Caco-2 (cell line): ENCODE measurements at regions not wholly inside any gene's neighbourhood (a gene's known extent, or its start where the extent isn't known, plus 50 kb on each side); places are given as distances from the start of the nearest gene placed in this dataset.

ENCODE experiments used
- BruUV-seq: library from RNA; stranded (reverse); fragments of 400-500 nt; replicated peaks from 2 replicates; lab custom pipeline; 2021; lab: Mats Ljungman, UMichigan
- CTCF ChIA-PET: fragments of 300-600 bp; sonication (Branson Sonifier 250); formaldehyde crosslinking; loops from one replicate; lab custom pipeline; 2022; ENCODE audit warnings: antibody characterized with exemption; lab: Charles Lee
- POLR2A ChIA-PET: fragments of 300-600 bp; sonication (Branson Sonifier 250); formaldehyde crosslinking; loops from one replicate; lab custom pipeline; 2022; ENCODE audit warnings: antibody characterized with exemption; lab: Charles Lee
- DNase-seq, 2 experiments: peaks; one replicate each; pipeline versions ENCODE4 v3.0.0 to v3.0.0-alpha.2; 2020 to 2022
- H3K27me3 ChIP-seq: replicated peaks from 2 replicates; pipeline ENCODE4 v1.6.0; 2011; ENCODE audit warnings: low read length; ENCODE audit not compliant: control insufficient read depth, insufficient read depth
- H3K36me3 ChIP-seq: 2 replicates; pipeline ENCODE4 v1.5.1; 2011; ENCODE audit warnings: low read length; ENCODE audit not compliant: control insufficient read depth, insufficient read depth
- H3K4me1 ChIP-seq: fragments of 250-450 bp; sonication (Bioruptor Pico); 2 replicates; pipeline ENCODE4 v1.5.1; 2020; ENCODE audit warnings: mild to moderate bottlenecking
- H3K4me3 ChIP-seq: 2 replicates; pipeline ENCODE4 v1.5.1; 2011; ENCODE audit warnings: low read depth, mild to moderate bottlenecking, control low read depth, low read length
- H3K9me3 ChIP-seq: fragments of 250-450 bp; sonication (Bioruptor Pico); 2 replicates; pipeline ENCODE4 v1.5.1; 2020; ENCODE audit warnings: mild to moderate bottlenecking, moderate library complexity
- H3K27ac Mint-ChIP-seq: one replicate; pipeline ENCODE4 v1.8.0; 2022; ENCODE audit warnings: mixed read lengths; ENCODE audit not compliant: unreplicated experiment
- H3K27me3 Mint-ChIP-seq: one replicate; pipeline ENCODE4 v1.8.0; 2022; ENCODE audit warnings: mixed read lengths; ENCODE audit not compliant: insufficient read depth, unreplicated experiment
- H3K36me3 Mint-ChIP-seq: one replicate; pipeline ENCODE4 v1.8.0; 2022; ENCODE audit warnings: mild to moderate bottlenecking, mixed read lengths; ENCODE audit not compliant: insufficient read depth, unreplicated experiment
- H3K4me1 Mint-ChIP-seq: one replicate; pipeline ENCODE4 v1.8.0; 2022; ENCODE audit warnings: low read depth, mixed read lengths; ENCODE audit not compliant: unreplicated experiment
- H3K4me3 Mint-ChIP-seq: one replicate; pipeline ENCODE4 v1.8.0; 2022; ENCODE audit warnings: mild to moderate bottlenecking, moderate library complexity, mixed read lengths; ENCODE audit not compliant: unreplicated experiment
- H3K9me3 Mint-ChIP-seq: one replicate; pipeline ENCODE4 v1.8.0; 2022; ENCODE audit warnings: mixed read lengths; ENCODE audit not compliant: unreplicated experiment
- intact Hi-C: fragments of 100-400 bp; cut with micrococcal nuclease; formaldehyde crosslinking; loops from one replicate; pipeline ENCODE4 v1.10.0; 2022; ENCODE audit not compliant: unreplicated experiment
- TF ChIP-seq, protein P1 (sequence below), 2 experiments: fragments of 200-600 bp in 1 of 2; IDR thresholded peaks; 1 replicate in 1 of 2; 2 replicates in 1 of 2; pipeline versions ENCODE4 v1.5.1 to v1.8.0; 2011 to 2022; ENCODE audit warnings: antibody characterized with exemption in 1 of 2, control low read depth in 1 of 2, inconsistent platforms in 1 of 2, low read depth in 1 of 2, low read length in 1 of 2, mild to moderate bottlenecking in 1 of 2, moderate library complexity in 1 of 2; ENCODE audit not compliant: insufficient read depth in 1 of 2, severe bottlenecking in 1 of 2, unreplicated experiment in 1 of 2

DNA sequence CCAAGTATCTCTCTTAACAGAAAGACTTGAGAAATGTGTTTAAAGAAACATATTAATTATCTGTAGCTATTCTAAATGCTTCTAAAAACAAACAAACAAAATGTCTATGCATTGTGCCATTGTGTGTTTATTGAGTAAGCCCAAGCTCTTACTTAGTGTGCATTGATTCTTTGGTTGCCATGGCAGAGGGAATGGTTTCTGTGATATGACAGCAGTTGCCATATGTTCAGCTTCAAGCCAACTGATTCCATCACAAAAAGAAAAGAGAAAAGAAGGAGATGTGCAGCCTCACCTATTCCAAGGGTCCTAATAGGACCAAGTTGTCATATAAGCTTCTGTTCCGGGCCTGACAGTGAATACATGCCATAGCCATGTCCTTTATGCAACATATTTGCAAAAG lies 457.5 kb downstream of the TOX3 start:
- Mint-ChIP-seq H3K4me3 (no peak overlapping the region), H3K9me3 (no peaks in the 10 kb centered on the region), H3K36me3 (no peaks in the 10 kb centered on the region), H3K27me3 (no peaks in the 10 kb centered on the region), H3K27ac (no peak overlapping the region), H3K4me1 (peaks cover 12% of the 10 kb centered on the region)
- Histone ChIP-seq H3K36me3 (no peaks in the 10 kb centered on the region), H3K27me3 (no peaks in the 10 kb centered on the region), H3K4me3 (no peak overlapping the region), H3K4me1 (no peaks in the 10 kb centered on the region), H3K9me3 (no peaks in the 10 kb centered on the region)
- POLR2A ChIA-PET: no interaction called here
- CTCF ChIA-PET: interaction anchor here (0.6 kb wide), 1 partner anchor 952 kb away, joined by 4 read pairs; no protein-coding TSS in a partner anchor
- TF ChIP-seq, protein P1, sequence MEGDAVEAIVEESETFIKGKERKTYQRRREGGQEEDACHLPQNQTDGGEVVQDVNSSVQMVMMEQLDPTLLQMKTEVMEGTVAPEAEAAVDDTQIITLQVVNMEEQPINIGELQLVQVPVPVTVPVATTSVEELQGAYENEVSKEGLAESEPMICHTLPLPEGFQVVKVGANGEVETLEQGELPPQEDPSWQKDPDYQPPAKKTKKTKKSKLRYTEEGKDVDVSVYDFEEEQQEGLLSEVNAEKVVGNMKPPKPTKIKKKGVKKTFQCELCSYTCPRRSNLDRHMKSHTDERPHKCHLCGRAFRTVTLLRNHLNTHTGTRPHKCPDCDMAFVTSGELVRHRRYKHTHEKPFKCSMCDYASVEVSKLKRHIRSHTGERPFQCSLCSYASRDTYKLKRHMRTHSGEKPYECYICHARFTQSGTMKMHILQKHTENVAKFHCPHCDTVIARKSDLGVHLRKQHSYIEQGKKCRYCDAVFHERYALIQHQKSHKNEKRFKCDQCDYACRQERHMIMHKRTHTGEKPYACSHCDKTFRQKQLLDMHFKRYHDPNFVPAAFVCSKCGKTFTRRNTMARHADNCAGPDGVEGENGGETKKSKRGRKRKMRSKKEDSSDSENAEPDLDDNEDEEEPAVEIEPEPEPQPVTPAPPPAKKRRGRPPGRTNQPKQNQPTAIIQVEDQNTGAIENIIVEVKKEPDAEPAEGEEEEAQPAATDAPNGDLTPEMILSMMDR (IDR thresholded peaks at IDR 0.05; ENCODE audit: insufficient read depth in 1 of 2, low read depth in 1 of 2, low read length in 1 of 2, severe bottlenecking in 1 of 2, unreplicated experiment in 1 of 2): no peak
- intact Hi-C loops: no loop called here
- no peak for DNase-seq
- BruUV-seq: no TSS peak

DNA sequence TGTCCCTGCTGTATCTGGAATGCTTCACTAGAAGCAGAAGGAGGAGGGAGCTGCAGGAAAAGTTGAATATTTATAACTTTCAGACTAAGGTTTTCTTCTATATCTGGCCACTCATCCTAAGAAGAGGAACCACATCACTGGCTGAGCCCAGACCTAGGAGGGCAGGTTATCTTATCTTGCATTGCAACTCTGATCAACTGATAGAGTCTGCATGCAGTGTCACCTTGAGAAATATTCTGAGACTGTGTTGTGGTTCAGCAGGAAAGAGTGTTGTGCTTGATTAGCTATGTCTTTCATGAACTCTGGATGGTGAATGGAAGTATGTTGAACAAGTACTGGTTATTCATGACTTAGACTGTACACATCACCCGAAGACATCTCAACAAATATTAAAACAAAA lies 460.0 kb downstream of the TOX3 start:
- intact Hi-C loops: no loop called here
- DNase-seq: no peak
- no peaks in the 10 kb centered on the region for H3K9me3 Mint-ChIP-seq
- no peaks in the 10 kb centered on the region for H3K27me3 ChIP-seq
- H3K36me3 Mint-ChIP-seq: no peaks in the 10 kb centered on the region
- no peak overlapping the region for H3K4me3 ChIP-seq
- H3K4me1 Mint-ChIP-seq: peaks cover 12% of the 10 kb centered on the region
- no peaks in the 10 kb centered on the region for H3K36me3 ChIP-seq
- no peak overlapping the region for H3K27ac Mint-ChIP-seq
- ChIA-PET CTCF (no interaction called here), POLR2A (no interaction called here)
- no peaks in the 10 kb centered on the region for H3K27me3 Mint-ChIP-seq
- H3K4me1 ChIP-seq: no peaks in the 10 kb centered on the region
- TF ChIP-seq, protein P1 (IDR thresholded peaks at IDR 0.05; ENCODE audit: insufficient read depth in 1 of 2, low read depth in 1 of 2, low read length in 1 of 2, severe bottlenecking in 1 of 2, unreplicated experiment in 1 of 2): no peak
- no TSS peak for BruUV-seq
- H3K4me3 Mint-ChIP-seq: no peak overlapping the region
- H3K9me3 ChIP-seq: no peaks in the 10 kb centered on the region

DNA sequence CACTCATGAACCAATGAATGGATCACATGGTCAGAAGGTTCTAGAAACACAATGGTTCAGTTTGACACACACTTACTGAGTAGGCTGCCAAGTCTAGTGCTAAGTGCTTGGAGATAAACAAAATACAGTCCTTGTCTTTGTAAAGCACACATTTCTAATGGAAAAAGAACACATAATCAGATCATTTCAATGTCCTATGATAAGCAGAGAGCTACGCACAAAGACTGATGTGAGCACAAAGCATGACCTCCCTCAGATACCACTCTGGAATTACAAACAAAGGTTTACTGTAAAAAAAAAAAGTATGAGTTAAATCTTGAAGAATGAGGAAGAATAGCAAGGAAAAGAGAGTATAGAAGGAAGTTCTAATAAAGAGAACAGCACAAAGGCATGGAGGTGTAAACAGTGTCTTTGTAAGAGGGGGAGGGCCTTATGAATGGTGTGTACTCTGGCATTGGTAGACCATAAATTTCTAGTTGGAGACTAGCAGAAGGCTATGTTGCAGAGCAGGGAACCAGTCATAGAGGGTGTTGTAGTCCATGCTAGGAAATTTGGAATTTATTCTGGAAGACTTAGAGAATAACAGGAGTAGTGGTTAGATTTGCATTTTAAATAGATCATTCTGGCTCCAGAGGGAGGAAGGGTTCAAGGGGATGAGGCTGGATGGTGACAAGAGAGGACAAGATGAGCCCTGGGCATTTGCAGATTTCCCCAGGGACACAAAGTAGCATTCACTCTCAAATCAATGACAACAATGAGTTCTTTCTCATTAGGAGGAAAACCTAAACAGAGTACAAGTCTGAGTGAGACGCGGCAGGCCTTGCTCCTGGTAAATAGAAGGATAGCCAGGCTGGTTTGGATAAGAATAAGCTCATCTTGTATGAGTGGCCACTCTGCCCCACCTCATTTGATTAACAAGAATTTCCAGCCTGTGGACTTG lies 468.0 kb downstream of the TOX3 start:
- H3K27me3 ChIP-seq: no peaks in the 10 kb centered on the region
- no peaks in the 10 kb centered on the region for H3K27me3 Mint-ChIP-seq
- POLR2A ChIA-PET: no interaction called here
- no peaks in the 10 kb centered on the region for H3K36me3 Mint-ChIP-seq
- no peaks in the 10 kb centered on the region for H3K4me1 ChIP-seq
- H3K4me3 ChIP-seq: no peak overlapping the region
- peaks cover 3% of the 10 kb centered on the region; the same call in 1 of the 2 replicates for H3K9me3 ChIP-seq
- H3K36me3 ChIP-seq: no peaks in the 10 kb centered on the region
- intact Hi-C loops: no loop called here
- no TSS peak for BruUV-seq
- H3K27ac Mint-ChIP-seq: no peak overlapping the region
- no peak overlapping the region for H3K4me3 Mint-ChIP-seq
- no peaks in the 10 kb centered on the region for H3K4me1 Mint-ChIP-seq
- CTCF ChIA-PET: no interaction called here
- no peaks in the 10 kb centered on the region for H3K9me3 Mint-ChIP-seq
- TF ChIP-seq, protein P1 (IDR thresholded peaks at IDR 0.05; ENCODE audit: insufficient read depth in 1 of 2, low read depth in 1 of 2, low read length in 1 of 2, severe bottlenecking in 1 of 2, unreplicated experiment in 1 of 2): no peak
- DNase-seq: no peak
